Activated T-cell treated with anti-CD3 and anti-CD28 coated beads, Interleukin-2, amount 50 U/mL, for 24 hours (primary cell): ENCODE measurements at regions not wholly inside any gene's neighbourhood (a gene's known extent, or its start where the extent isn't known, plus 50 kb on each side); places are given as distances from the start of the nearest gene placed in this dataset.

Experiments used
- DNase-seq: peaks from one replicate; pipeline ENCODE4 v3.0.0-alpha.2; 2020
- H3K27ac Mint-ChIP-seq: 2 replicates; pipeline ENCODE4 v1.8.0; 2020; ENCODE audit warnings: mild to moderate bottlenecking, mixed read lengths
- H3K27me3 Mint-ChIP-seq: 2 replicates; pipeline ENCODE4 v1.8.0; 2020; ENCODE audit warnings: mixed read lengths
- H3K36me3 Mint-ChIP-seq: 2 replicates; pipeline ENCODE4 v1.8.0; 2020; ENCODE audit warnings: low read depth, mixed read lengths
- H3K4me1 Mint-ChIP-seq: 2 replicates; pipeline ENCODE4 v1.8.0; 2020; ENCODE audit warnings: low read depth, mixed read lengths
- H3K4me3 Mint-ChIP-seq: 2 replicates; pipeline ENCODE4 v1.8.0; 2020; ENCODE audit warnings: mild to moderate bottlenecking, moderate library complexity, mixed read lengths
- H3K9me3 Mint-ChIP-seq: 2 replicates; pipeline ENCODE4 v1.8.0; 2020; ENCODE audit warnings: mixed read lengths

GRCh38 chr12:3336606-3337311, 154.2 kb upstream of the PRMT8 start:
- no peaks in the 10 kb centered on the region for H3K9me3 Mint-ChIP-seq
- no peaks in the 10 kb centered on the region for H3K36me3 Mint-ChIP-seq
- peaks cover 21% of the 10 kb centered on the region for H3K27me3 Mint-ChIP-seq
- no peak overlapping the region for H3K27ac Mint-ChIP-seq
- DNase-seq, result no peak
- H3K4me3 Mint-ChIP-seq, result no peak overlapping the region
- H3K4me1 Mint-ChIP-seq, result no peaks in the 10 kb centered on the region

- Mint-ChIP-seq H3K4me1 (no peaks in the 10 kb centered on the region), H3K4me3 (no peak overlapping the region), H3K9me3 (no peaks in the 10 kb centered on the region), H3K27me3 (peaks cover 33% of the 10 kb centered on the region), H3K27ac (no peak overlapping the region), H3K36me3 (no peaks in the 10 kb centered on the region)
- no peak for DNase-seq
Measured at GRCh38 chr12:3337944-3338343, 153.1 kb upstream of the PRMT8 start.

DNA sequence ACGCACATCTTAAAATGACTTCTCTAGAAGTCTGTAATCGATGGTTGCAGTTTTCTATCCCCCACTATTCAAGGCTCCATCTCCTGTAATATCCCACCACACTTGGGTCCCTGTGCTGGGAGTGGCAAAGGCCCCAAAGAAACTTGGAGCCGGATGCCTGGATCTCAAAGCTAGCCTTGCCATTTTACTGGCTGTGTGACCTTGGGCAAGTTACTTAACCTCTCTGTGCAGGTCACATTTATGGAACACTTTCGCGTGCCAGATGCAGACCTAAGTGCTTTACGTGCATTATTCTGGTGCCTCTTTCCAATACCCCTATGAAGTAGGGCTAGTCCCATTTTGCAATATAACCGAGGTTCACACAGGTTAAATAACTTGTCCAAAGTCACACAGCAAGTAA, 151.8 kb upstream of the PRMT8 start:
- Mint-ChIP-seq H3K4me3 (no peak overlapping the region), H3K9me3 (no peaks in the 10 kb centered on the region), H3K4me1 (no peaks in the 10 kb centered on the region), H3K36me3 (no peaks in the 10 kb centered on the region), H3K27me3 (peaks cover 41% of the 10 kb centered on the region), H3K27ac (no peak overlapping the region)
- no peak for DNase-seq

- Mint-ChIP-seq H3K27ac (no peak overlapping the region), H3K4me1 (no peaks in the 10 kb centered on the region), H3K36me3 (no peaks in the 10 kb centered on the region)
Measured at GRCh38 chr12:3341594-3341993, 149.4 kb upstream of the PRMT8 start.

GRCh38 chr12:3342051-3342450, 149.0 kb upstream of the PRMT8 start:
- no peak for DNase-seq
- no peaks in the 10 kb centered on the region for H3K36me3 Mint-ChIP-seq
- no peaks in the 10 kb centered on the region for H3K4me1 Mint-ChIP-seq
- H3K27ac Mint-ChIP-seq, result no peak overlapping the region
- no peak overlapping the region for H3K4me3 Mint-ChIP-seq
- no peaks in the 10 kb centered on the region for H3K9me3 Mint-ChIP-seq
- peaks cover 38% of the 10 kb centered on the region for H3K27me3 Mint-ChIP-seq

More at GRCh38 chr12:3341594-3341993, 149.4 kb upstream of the PRMT8 start:
- no peaks in the 10 kb centered on the region for H3K9me3 Mint-ChIP-seq
- H3K4me3 Mint-ChIP-seq, result no peak overlapping the region
- no peak for DNase-seq
- peaks cover 38% of the 10 kb centered on the region for H3K27me3 Mint-ChIP-seq

GRCh38 chr12:3348055-3348454, 142.9 kb upstream of the PRMT8 start:
- H3K4me3 Mint-ChIP-seq, result no peak overlapping the region
- H3K27me3 Mint-ChIP-seq, result peaks cover 11% of the 10 kb centered on the region
- no peaks in the 10 kb centered on the region for H3K36me3 Mint-ChIP-seq
- H3K27ac Mint-ChIP-seq, result no peak overlapping the region
- no peaks in the 10 kb centered on the region for H3K9me3 Mint-ChIP-seq
- DNase-seq, result no peak
- H3K4me1 Mint-ChIP-seq, result no peaks in the 10 kb centered on the region

- Mint-ChIP-seq H3K4me3 (no peak overlapping the region), H3K27me3 (peaks cover 7% of the 10 kb centered on the region), H3K4me1 (no peaks in the 10 kb centered on the region), H3K36me3 (no peaks in the 10 kb centered on the region), H3K9me3 (no peaks in the 10 kb centered on the region), H3K27ac (no peak overlapping the region)
- no peak for DNase-seq
Measured at GRCh38 chr12:3350432-3350831, 140.6 kb upstream of the PRMT8 start.

GRCh38 chr12:3351731-3352130, 139.3 kb upstream of the PRMT8 start:
- Mint-ChIP-seq H3K4me3 (no peak overlapping the region), H3K9me3 (no peaks in the 10 kb centered on the region), H3K4me1 (no peaks in the 10 kb centered on the region), H3K27ac (no peak overlapping the region), H3K27me3 (peaks cover 3% of the 10 kb centered on the region), H3K36me3 (no peaks in the 10 kb centered on the region)
- no peak for DNase-seq

DNA sequence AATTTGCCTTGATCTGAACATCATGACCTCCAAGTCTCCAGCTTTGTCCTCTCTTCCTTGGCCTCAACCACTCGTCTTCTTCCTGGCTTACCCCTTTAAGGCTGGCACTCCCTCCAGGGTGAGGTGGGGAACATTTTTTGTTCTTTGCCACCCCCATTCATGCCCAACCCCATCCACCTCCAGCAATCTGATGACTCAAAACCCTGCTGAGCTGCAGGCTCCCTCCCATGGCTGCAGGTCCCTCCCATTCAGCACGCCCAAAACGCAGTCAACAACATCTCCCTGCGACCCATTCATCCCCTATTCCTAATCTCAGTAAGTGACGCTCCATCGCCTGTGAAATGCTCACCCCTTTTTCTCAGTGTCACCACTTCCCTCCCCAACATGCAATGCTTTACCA, 138.8 kb upstream of the PRMT8 start:
- no peak overlapping the region for H3K27ac Mint-ChIP-seq
- H3K4me3 Mint-ChIP-seq, result no peak overlapping the region
- peaks cover 3% of the 10 kb centered on the region for H3K27me3 Mint-ChIP-seq
- no peaks in the 10 kb centered on the region for H3K4me1 Mint-ChIP-seq
- no peak for DNase-seq
- H3K9me3 Mint-ChIP-seq, result no peaks in the 10 kb centered on the region
- H3K36me3 Mint-ChIP-seq, result no peaks in the 10 kb centered on the region

GRCh38 chr12:3353621-3354020, 137.4 kb upstream of the PRMT8 start:
- Mint-ChIP-seq H3K27me3 (peaks cover 3% of the 10 kb centered on the region), H3K4me3 (no peak overlapping the region), H3K36me3 (no peaks in the 10 kb centered on the region), H3K4me1 (no peaks in the 10 kb centered on the region), H3K27ac (no peak overlapping the region), H3K9me3 (no peaks in the 10 kb centered on the region)
- no peak for DNase-seq

GRCh38 chr12:3354586-3354985, 136.4 kb upstream of the PRMT8 start:
- H3K4me3 Mint-ChIP-seq, result no peak overlapping the region
- no peaks in the 10 kb centered on the region for H3K36me3 Mint-ChIP-seq
- no peaks in the 10 kb centered on the region for H3K9me3 Mint-ChIP-seq
- H3K27me3 Mint-ChIP-seq, result peaks cover 3% of the 10 kb centered on the region
- no peak overlapping the region for H3K27ac Mint-ChIP-seq
- no peak for DNase-seq
- no peaks in the 10 kb centered on the region for H3K4me1 Mint-ChIP-seq

DNA sequence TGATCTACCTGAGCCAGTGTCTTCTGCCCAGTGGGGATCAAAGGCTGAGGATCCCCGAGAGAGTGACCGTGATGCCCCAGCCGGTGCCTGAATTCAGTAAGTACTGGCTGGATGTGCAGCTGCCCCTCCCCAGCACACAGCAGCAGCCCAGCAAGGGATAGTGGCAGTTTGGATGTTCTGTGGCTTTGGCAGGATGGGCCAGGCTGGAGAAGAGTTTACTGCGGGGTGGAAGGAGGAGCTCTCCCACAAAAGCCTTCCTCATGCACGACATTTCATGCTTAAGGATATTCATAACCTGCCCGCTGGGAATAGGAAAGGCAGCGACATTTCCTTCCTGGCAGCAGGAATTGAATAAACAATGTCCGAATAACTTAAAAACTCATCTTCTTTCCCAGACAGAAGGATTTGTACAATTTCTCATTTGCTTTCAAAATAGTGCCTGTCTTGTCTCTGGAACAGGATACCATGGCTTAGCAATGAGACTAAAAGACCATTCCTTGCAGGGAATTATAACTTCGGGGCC, 135.6 kb upstream of the PRMT8 start:
- H3K27me3 Mint-ChIP-seq, result peaks cover 6% of the 10 kb centered on the region
- no peak overlapping the region for H3K4me3 Mint-ChIP-seq
- no peaks in the 10 kb centered on the region for H3K4me1 Mint-ChIP-seq
- H3K9me3 Mint-ChIP-seq, result no peaks in the 10 kb centered on the region
- no peak for DNase-seq
- no peaks in the 10 kb centered on the region for H3K36me3 Mint-ChIP-seq
- H3K27ac Mint-ChIP-seq, result no peak overlapping the region

GRCh38 chr12:3357950-3358525, 133.0 kb upstream of the PRMT8 start:
- Mint-ChIP-seq H3K36me3 (no peaks in the 10 kb centered on the region), H3K4me1 (no peaks in the 10 kb centered on the region), H3K27ac (no peak overlapping the region), H3K27me3 (peaks cover 8% of the 10 kb centered on the region), H3K4me3 (no peak overlapping the region), H3K9me3 (no peaks in the 10 kb centered on the region)
- DNase-seq, result no peak

- H3K27ac Mint-ChIP-seq, result no peak overlapping the region
- no peaks in the 10 kb centered on the region for H3K9me3 Mint-ChIP-seq
- no peak for DNase-seq
- no peaks in the 10 kb centered on the region for H3K36me3 Mint-ChIP-seq
- peaks cover 15% of the 10 kb centered on the region for H3K27me3 Mint-ChIP-seq
- no peak overlapping the region for H3K4me3 Mint-ChIP-seq
- no peaks in the 10 kb centered on the region for H3K4me1 Mint-ChIP-seq
Measured at GRCh38 chr12:3359478-3359877, 131.5 kb upstream of the PRMT8 start.

GRCh38 chr12:3361146-3361545, 129.9 kb upstream of the PRMT8 start:
- DNase-seq, result no peak
- Mint-ChIP-seq H3K27me3 (peaks cover 27% of the 10 kb centered on the region), H3K4me1 (peaks cover 4% of the 10 kb centered on the region), H3K36me3 (no peaks in the 10 kb centered on the region), H3K4me3 (no peak overlapping the region), H3K27ac (no peak overlapping the region), H3K9me3 (no peaks in the 10 kb centered on the region)
